ENCODE measurements at regions not wholly inside any gene's neighbourhood (a gene's known extent, or its start where the extent isn't known, plus 50 kb on each side); places are given as distances from the start of the nearest gene placed in this dataset.

- no peak for TF ChIP-seq POLR2A (IDR thresholded peaks at IDR 0.05; ENCODE audit: extremely low read depth, insufficient read length)
- TF ChIP-seq, protein P1, sequence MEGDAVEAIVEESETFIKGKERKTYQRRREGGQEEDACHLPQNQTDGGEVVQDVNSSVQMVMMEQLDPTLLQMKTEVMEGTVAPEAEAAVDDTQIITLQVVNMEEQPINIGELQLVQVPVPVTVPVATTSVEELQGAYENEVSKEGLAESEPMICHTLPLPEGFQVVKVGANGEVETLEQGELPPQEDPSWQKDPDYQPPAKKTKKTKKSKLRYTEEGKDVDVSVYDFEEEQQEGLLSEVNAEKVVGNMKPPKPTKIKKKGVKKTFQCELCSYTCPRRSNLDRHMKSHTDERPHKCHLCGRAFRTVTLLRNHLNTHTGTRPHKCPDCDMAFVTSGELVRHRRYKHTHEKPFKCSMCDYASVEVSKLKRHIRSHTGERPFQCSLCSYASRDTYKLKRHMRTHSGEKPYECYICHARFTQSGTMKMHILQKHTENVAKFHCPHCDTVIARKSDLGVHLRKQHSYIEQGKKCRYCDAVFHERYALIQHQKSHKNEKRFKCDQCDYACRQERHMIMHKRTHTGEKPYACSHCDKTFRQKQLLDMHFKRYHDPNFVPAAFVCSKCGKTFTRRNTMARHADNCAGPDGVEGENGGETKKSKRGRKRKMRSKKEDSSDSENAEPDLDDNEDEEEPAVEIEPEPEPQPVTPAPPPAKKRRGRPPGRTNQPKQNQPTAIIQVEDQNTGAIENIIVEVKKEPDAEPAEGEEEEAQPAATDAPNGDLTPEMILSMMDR (IDR thresholded peaks at IDR 0.05; ENCODE audit: low read depth, low read length) = no peak
- TF ChIP-seq MYC (IDR thresholded peaks at IDR 0.05; ENCODE audit: low read depth, low read length) = no peak
- H3K4me3 ChIP-seq (ENCODE audit: low read depth, low read length) = no peak overlapping the region
- DNase-seq (ENCODE audit: low read depth) = no peak
Observed at GRCh38 chr9:89793124-89793495, 188.3 kb downstream of the GADD45G start.

DNA sequence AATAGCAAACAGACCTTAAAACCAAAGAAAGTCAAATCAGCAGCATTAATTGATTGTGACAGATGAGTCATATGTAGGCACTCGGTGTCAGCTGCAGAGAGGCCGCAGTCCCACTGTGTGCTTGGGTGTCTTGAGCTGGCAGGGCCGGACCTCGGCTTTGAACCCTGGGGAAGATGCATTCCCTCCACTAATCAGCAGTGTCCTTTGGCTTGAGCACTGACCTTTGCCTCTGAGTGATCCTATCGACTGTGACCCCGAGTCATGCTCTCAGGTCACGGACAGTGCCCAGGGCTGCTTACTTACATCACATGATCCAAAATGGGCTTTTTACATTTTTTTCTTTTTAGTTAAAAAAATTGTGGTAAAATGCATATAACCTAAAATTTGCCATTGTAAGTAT is 188.7 kb downstream of the GADD45G start:
- TF ChIP-seq MYC (IDR thresholded peaks at IDR 0.05; ENCODE audit: low read depth, low read length) (no peak), POLR2A (IDR thresholded peaks at IDR 0.05; ENCODE audit: extremely low read depth, insufficient read length) (no peak)
- TF ChIP-seq, protein P1 (IDR thresholded peaks at IDR 0.05; ENCODE audit: low read depth, low read length) = no peak
- TF ChIP-seq, protein P2, sequence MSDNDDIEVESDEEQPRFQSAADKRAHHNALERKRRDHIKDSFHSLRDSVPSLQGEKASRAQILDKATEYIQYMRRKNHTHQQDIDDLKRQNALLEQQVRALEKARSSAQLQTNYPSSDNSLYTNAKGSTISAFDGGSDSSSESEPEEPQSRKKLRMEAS (IDR thresholded peaks at IDR 0.05; ENCODE audit: low read depth, low read length) = no peak
- DNase-seq (ENCODE audit: low read depth) = no peak

DNA sequence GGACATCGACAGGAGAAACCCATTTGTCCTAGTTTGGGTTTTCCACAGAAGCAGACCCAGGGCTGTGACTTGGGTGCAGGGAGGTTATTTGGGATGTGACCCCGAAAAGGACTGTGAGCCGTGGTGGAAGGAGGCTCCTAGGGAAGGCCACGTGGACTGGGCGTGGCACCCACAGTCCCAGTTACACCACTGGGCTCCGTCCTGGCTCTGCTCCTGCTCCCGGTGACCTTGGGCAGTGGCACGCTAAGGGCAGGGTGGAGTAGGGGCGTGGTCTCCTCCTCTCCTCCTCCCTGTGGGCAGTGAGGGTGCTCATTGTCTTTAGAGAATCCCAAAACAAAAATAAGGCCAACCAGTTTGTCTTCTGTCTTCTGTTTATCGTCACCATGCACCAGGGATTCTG is 190.1 kb downstream of the GADD45G start:
- H3K4me3 ChIP-seq (ENCODE audit: low read depth, low read length) = no peak overlapping the region
- DNase-seq (ENCODE audit: low read depth) = no peak
- no peak for TF ChIP-seq POLR2A (IDR thresholded peaks at IDR 0.05; ENCODE audit: extremely low read depth, insufficient read length)

More for the DNA sequence above, 188.7 kb downstream of the GADD45G start:
- H3K4me3 ChIP-seq (ENCODE audit: low read depth, low read length) = no peak overlapping the region

DNA sequence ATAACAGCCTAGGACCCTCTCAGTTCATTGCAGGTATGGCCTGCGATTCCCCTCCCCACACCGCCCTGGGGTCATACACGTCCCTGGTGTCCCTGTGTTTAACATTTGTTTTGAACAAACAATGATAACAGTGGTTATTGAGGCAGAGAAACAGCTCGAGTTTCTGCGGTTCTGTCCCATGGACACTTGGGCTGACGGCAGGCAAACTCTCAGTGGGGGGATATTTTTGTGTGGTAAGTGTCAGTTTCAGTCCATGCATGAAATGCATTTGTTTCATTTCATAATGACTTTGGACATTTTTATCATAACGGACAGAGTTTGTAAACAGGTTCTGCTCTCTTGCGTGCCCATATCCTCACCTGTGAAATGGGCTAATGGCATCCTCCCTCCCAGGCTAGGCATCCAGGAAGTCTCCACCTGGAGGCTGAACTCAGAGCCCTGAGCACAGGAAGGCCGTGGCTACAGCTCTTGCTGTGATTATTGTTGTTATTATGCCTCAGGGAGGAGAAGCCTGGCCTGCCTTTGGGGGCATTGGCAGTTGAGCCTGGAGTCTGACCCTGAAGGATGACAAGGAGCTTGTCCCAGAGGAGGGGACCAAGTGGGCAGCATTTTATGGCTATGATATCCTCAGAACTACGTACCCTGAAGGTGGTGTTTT is 190.9 kb downstream of the GADD45G start:
- no peak for DNase-seq (ENCODE audit: low read depth)
- H3K4me3 ChIP-seq (ENCODE audit: low read depth, low read length) = no peak overlapping the region
- TF ChIP-seq, protein P2 (IDR thresholded peaks at IDR 0.05; ENCODE audit: low read depth, low read length) = no peak
- TF ChIP-seq, protein P1 (IDR thresholded peaks at IDR 0.05; ENCODE audit: low read depth, low read length) = no peak
- TF ChIP-seq MYC (IDR thresholded peaks at IDR 0.05; ENCODE audit: low read depth, low read length) (no peak), POLR2A (IDR thresholded peaks at IDR 0.05; ENCODE audit: extremely low read depth, insufficient read length) (no peak)

DNA sequence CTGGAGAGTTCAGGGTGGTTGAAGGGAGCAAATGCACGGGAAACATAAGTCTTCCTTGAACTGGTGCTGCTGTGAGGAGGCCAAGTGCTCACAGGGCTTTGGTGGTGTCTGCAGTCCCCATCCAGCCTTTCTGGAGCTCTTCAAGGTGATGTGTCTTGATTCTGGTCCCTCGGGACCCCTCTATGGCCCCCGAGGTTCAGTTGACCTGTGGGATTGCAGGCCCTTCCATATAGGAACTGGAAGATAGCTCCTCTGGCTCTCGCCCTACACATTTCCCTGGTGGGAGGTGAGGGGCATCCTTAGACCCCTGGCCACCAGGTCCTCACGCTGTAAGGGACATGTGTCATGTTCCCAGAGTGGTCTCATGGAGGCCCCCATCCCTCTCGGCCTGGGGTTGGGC is 191.8 kb downstream of the GADD45G start:
- no peak overlapping the region for H3K4me3 ChIP-seq (ENCODE audit: low read depth, low read length)
- no peak for DNase-seq (ENCODE audit: low read depth)
- TF ChIP-seq, protein P2 (IDR thresholded peaks at IDR 0.05; ENCODE audit: low read depth, low read length) = no peak
- TF ChIP-seq, protein P1 (IDR thresholded peaks at IDR 0.05; ENCODE audit: low read depth, low read length) = no peak
- TF ChIP-seq POLR2A (IDR thresholded peaks at IDR 0.05; ENCODE audit: extremely low read depth, insufficient read length) (no peak), MYC (IDR thresholded peaks at IDR 0.05; ENCODE audit: low read depth, low read length) (no peak)

DNA sequence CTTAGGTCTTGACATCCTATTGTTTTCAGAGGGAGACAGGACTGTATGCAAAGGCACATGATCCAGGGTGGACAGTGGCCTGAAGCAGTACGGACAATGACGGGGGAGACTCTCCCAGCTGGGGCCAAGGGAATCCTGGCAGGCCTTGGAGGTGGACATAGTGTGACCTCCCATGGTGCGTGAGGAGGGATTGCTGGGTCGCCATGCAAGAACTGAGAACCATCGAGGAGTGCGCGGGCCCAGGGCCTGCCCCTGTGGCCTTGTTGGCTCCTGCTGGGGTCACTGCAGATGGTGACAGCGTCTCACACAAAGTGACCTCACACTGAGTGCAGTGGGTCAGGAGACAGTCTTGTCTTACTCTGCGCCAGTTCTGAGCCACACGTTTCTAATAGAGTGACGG is 192.4 kb downstream of the GADD45G start:
- no peak for TF ChIP-seq MYC (IDR thresholded peaks at IDR 0.05; ENCODE audit: low read depth, low read length)
- no peak for TF ChIP-seq POLR2A (IDR thresholded peaks at IDR 0.05; ENCODE audit: extremely low read depth, insufficient read length)
- TF ChIP-seq, protein P2 (IDR thresholded peaks at IDR 0.05; ENCODE audit: low read depth, low read length) = no peak
- TF ChIP-seq, protein P1 (IDR thresholded peaks at IDR 0.05; ENCODE audit: low read depth, low read length) = no peak
- no peak for DNase-seq (ENCODE audit: low read depth)
- no peak overlapping the region for H3K4me3 ChIP-seq (ENCODE audit: low read depth, low read length)
